Liver (tissue), 2 donors: ENCODE measurements at regions not wholly inside any gene's neighbourhood (a gene's known extent, or its start where the extent isn't known, plus 50 kb on each side); places are given as distances from the start of the nearest gene placed in this dataset.

ENCODE experiments used
- EGR1 ChIP-seq, 2 donors: IDR thresholded peaks; 2 replicates each; pipeline ENCODE4 v1.6.1; 2016 to 2018; ENCODE audit warnings: antibody characterized with exemption in 2 of 2, low read depth in 2 of 2
- FOXA1 ChIP-seq: IDR thresholded peaks from 2 replicates; pipeline ENCODE4 v1.6.1; 2016; ENCODE audit warnings: antibody characterized with exemption
- donor health status: healthy.

DNA sequence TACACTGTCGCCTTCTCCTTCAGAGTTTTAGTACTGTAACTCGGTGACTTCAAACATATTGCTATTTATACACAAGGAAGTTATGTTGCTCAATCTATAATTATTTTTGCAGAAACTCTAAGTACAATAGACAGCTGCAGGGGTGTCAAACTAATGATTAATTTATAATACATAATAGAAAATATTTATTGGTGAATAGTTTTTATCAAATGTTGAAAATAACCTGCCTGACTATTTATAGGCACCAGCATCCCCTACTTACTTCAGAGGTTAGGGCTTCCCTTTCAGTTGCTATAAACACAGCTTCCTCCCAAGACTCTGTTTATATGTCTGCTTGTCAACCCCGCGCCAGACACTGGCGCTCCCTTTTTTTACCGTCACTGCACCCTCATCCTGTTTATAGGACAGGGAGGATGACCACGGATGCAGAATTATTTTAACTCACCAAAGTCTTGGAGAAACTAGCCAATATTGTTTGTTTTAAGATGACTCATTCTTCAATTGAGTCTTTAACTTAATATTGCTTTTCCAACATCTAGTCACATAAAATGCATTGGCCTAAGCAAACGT, 225.0 kb downstream of the ALDH8A1 start:
- TF ChIP-seq EGR1 (IDR thresholded peaks at IDR 0.05; ENCODE audit: low read depth in 2 of 2) (no peak), FOXA1 (no peak)
